CD14-positive monocyte (primary cell): ENCODE measurements at regions not wholly inside any gene's neighbourhood (a gene's known extent, or its start where the extent isn't known, plus 50 kb on each side); places are given as distances from the start of the nearest gene placed in this dataset.

Source experiments
- DNase-seq, 3 donors: peaks; one replicate each; pipeline ENCODE4 v3.0.0-alpha.2; 2011 to 2022
- H2AFZ ChIP-seq: 2 replicates; pipeline ENCODE4 v1.6.0; 2012; ENCODE audit warnings: mild to moderate bottlenecking, low read depth, low read length, inconsistent platforms; ENCODE audit not compliant: insufficient read depth, poor library complexity, severe bottlenecking
- H3K27ac ChIP-seq, 2 donors: 1 replicate in 1 of 2; 2 replicates in 1 of 2; pipeline ENCODE4 v1.5.1; 2012 to 2013; ENCODE audit warnings: low read length in 2 of 2, control low read depth in 1 of 2, inconsistent platforms in 1 of 2, low read depth in 1 of 2, mild to moderate bottlenecking in 1 of 2
- H3K27me3 ChIP-seq, 2 donors: one replicate each; pipeline versions ENCODE4 v1.6.0 to v1.6.1; 2011 to 2013; ENCODE audit warnings: low read length in 2 of 2; ENCODE audit not compliant: control insufficient read depth in 2 of 2, insufficient read depth in 2 of 2
- H3K36me3 ChIP-seq, 2 donors: replicated peaks in 1 of 2; 1 replicate in 1 of 2; 2 replicates in 1 of 2; pipeline versions ENCODE4 v1.5.1 to v1.6.1; 2012 to 2013; ENCODE audit warnings: low read length in 2 of 2, control low read depth in 1 of 2, inconsistent platforms in 1 of 2, mild to moderate bottlenecking in 1 of 2; ENCODE audit not compliant: insufficient read depth in 2 of 2, control insufficient read depth in 1 of 2
- H3K4me1 ChIP-seq, 2 donors: 1 replicate in 1 of 2; 2 replicates in 1 of 2; pipeline versions ENCODE4 v1.5.1 to v1.6.1; 2012 to 2013; ENCODE audit warnings: low read length in 2 of 2, control low read depth in 1 of 2, inconsistent platforms in 1 of 2, mild to moderate bottlenecking in 1 of 2, moderate library complexity in 1 of 2; ENCODE audit not compliant: insufficient read depth in 2 of 2, control insufficient read depth in 1 of 2
- H3K4me2 ChIP-seq: replicated peaks from 2 replicates; pipeline ENCODE3; 2012; ENCODE audit warnings: low read length, moderate library complexity, mild to moderate bottlenecking; ENCODE audit not compliant: poor library complexity, severe bottlenecking; ENCODE audit errors: extremely low read depth
- H3K4me3 ChIP-seq, 3 experiments: fragments of 200-600 bp in 1 of 3; sonication (generic) in 1 of 3; replicated peaks in 1 of 3; 1 replicate in 2 of 3; 2 replicates in 1 of 3; pipeline ENCODE4 v1.5.1; 2011 to 2013; ENCODE audit warnings: low read length in 3 of 3, mild to moderate bottlenecking in 3 of 3, control low read depth in 2 of 3, low read depth in 2 of 3, inconsistent platforms in 1 of 3, moderate library complexity in 1 of 3
- H3K79me2 ChIP-seq: 2 replicates; pipeline ENCODE4 v1.6.0; 2012; ENCODE audit warnings: mild to moderate bottlenecking, control low read depth, inconsistent platforms, low read length, moderate library complexity; ENCODE audit not compliant: insufficient read depth
- H3K9ac ChIP-seq: 2 replicates; pipeline ENCODE4 v1.6.0; 2017; ENCODE audit warnings: low read length, mild to moderate bottlenecking; ENCODE audit not compliant: insufficient read depth, poor library complexity, severe bottlenecking
- H3K9me3 ChIP-seq, 2 donors: replicated peaks in 1 of 2; 1 replicate in 1 of 2; 2 replicates in 1 of 2; pipeline versions ENCODE4 v1.5.1 to v1.6.1; 2012 to 2013; ENCODE audit warnings: low read length in 2 of 2, control low read depth in 1 of 2; ENCODE audit not compliant: control insufficient read depth in 1 of 2, insufficient read depth in 1 of 2
- H4K20me1 ChIP-seq: 2 replicates; pipeline ENCODE4 v1.6.0; 2012; ENCODE audit warnings: mild to moderate bottlenecking, low read length, control low read depth, moderate library complexity; ENCODE audit not compliant: insufficient read depth
- H3K27ac Mint-ChIP-seq, 7 donors: one replicate each; pipeline ENCODE4 v1.8.0; 2020; ENCODE audit warnings: mild to moderate bottlenecking in 7 of 7, mixed read lengths in 7 of 7, moderate library complexity in 6 of 7, inconsistent platforms in 2 of 7
- H3K27me3 Mint-ChIP-seq, 3 donors: one replicate each; pipeline ENCODE4 v1.8.0; 2021 to 2022; ENCODE audit warnings: low read depth in 3 of 3, mild to moderate bottlenecking in 3 of 3, mixed read lengths in 3 of 3, moderate library complexity in 3 of 3, inconsistent platforms in 1 of 3
- H3K36me3 Mint-ChIP-seq, 2 donors: one replicate each; pipeline ENCODE4 v1.8.0; 2020; ENCODE audit warnings: mixed read lengths in 2 of 2, inconsistent platforms in 1 of 2, mild to moderate bottlenecking in 1 of 2
- H3K4me1 Mint-ChIP-seq: one replicate; pipeline ENCODE4 v1.8.0; 2020; ENCODE audit warnings: mild to moderate bottlenecking, mixed read lengths
- H3K4me3 Mint-ChIP-seq, 2 donors: one replicate each; pipeline ENCODE4 v1.8.0; 2020; ENCODE audit warnings: mild to moderate bottlenecking in 2 of 2, mixed read lengths in 2 of 2, moderate library complexity in 1 of 2
- H3K9me3 Mint-ChIP-seq, 7 donors: one replicate each; pipeline ENCODE4 v1.8.0; 2020 to 2022; ENCODE audit warnings: mixed read lengths in 7 of 7, mild to moderate bottlenecking in 6 of 7, moderate library complexity in 6 of 7, inconsistent platforms in 2 of 7
- WGBS: methylation state at CpG from one replicate; pipeline ENCODE4 v1.1.5; 2013; ENCODE audit warnings: missing lambda C conversion rate; ENCODE audit not compliant: insufficient coverage; 5-methylcytosine and 5-hydroxymethylcytosine counted together
- intact Hi-C, 2 donors: fragments of 100-400 bp; cut with micrococcal nuclease; formaldehyde crosslinking; loops; one replicate each; pipeline versions ENCODE4 v1.15.0 to v1.15.1; 2023
- TF ChIP-seq, protein P1 (sequence below): fragments of 200-600 bp; IDR thresholded peaks from one replicate; pipeline ENCODE4 v1.8.0; 2022; ENCODE audit warnings: antibody characterized with exemption, mild to moderate bottlenecking

DNA sequence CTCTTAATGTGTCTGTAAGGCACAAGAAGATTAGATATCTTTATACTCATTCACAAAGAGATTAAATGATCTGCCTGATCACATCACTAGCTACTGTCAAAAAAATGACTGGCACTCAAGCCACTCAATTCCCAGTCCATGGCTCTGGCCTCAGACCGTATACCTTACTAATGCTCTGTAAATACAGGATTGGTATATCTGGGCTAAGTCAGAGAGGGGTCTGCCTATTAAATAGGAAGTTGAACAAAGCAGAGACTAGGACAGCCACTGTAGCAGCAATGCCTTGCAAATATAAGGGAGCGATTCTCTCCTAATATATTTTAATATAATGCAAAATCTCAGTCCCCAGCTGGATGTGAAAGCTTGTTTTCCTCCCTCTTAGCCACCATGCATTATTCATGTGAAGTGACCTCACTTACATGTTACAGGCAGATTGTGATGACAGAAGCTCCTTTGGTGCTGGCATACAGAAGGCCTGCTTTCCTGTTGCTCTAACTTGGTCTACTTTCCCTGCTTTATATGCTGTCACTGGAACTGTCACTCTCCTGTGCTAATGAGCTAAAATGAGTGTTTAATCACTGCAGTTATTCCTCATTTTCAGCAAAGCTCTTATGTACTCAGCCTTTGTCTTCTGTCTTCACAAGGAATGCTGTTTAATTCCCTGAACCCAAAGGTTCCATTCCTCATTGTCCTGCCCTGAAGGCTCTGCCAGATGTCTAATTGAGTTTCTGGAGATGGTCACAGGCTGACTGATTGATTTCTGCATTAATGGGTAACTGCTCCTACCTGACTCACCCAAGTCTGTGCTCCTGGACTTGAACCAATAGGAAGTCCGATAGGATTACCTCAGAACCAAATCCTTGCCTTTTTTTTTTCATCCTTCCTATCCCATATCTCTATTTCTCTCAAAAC is 578.2 kb downstream of the KLHL13 start:
- no peaks in the 10 kb centered on the region for H3K4me1 ChIP-seq
- H3K27me3 Mint-ChIP-seq, result no peaks in the 10 kb centered on the region
- DNase-seq, result no peak
- H3K9me3 Mint-ChIP-seq, result peaks cover 0 to 6% (median 0%) of the 10 kb centered on the region in 7 donors
- no peaks in the 10 kb centered on the region for H3K79me2 ChIP-seq
- no peak overlapping the region for H3K4me2 ChIP-seq
- H2AFZ ChIP-seq, result no peak overlapping the region
- intact Hi-C loops, result no loop called here
- no peaks in the 10 kb centered on the region for H3K9me3 ChIP-seq
- no peaks in the 10 kb centered on the region for H3K27me3 ChIP-seq
- H3K9ac ChIP-seq, result no peak overlapping the region
- no peaks in the 10 kb centered on the region for H3K36me3 ChIP-seq
- no peaks in the 10 kb centered on the region for H4K20me1 ChIP-seq
- TF ChIP-seq, protein P1, sequence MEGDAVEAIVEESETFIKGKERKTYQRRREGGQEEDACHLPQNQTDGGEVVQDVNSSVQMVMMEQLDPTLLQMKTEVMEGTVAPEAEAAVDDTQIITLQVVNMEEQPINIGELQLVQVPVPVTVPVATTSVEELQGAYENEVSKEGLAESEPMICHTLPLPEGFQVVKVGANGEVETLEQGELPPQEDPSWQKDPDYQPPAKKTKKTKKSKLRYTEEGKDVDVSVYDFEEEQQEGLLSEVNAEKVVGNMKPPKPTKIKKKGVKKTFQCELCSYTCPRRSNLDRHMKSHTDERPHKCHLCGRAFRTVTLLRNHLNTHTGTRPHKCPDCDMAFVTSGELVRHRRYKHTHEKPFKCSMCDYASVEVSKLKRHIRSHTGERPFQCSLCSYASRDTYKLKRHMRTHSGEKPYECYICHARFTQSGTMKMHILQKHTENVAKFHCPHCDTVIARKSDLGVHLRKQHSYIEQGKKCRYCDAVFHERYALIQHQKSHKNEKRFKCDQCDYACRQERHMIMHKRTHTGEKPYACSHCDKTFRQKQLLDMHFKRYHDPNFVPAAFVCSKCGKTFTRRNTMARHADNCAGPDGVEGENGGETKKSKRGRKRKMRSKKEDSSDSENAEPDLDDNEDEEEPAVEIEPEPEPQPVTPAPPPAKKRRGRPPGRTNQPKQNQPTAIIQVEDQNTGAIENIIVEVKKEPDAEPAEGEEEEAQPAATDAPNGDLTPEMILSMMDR, result no peak
- no peak overlapping the region for H3K27ac ChIP-seq
- H3K4me1 Mint-ChIP-seq, result no peaks in the 10 kb centered on the region
- WGBS, result no CpG with 5 or more reads among the region's 3 CpGs
- no peak overlapping the region for H3K4me3 Mint-ChIP-seq
- no peak overlapping the region for H3K27ac Mint-ChIP-seq
- no peaks in the 10 kb centered on the region for H3K36me3 Mint-ChIP-seq
- H3K4me3 ChIP-seq, result no peak overlapping the region

DNA sequence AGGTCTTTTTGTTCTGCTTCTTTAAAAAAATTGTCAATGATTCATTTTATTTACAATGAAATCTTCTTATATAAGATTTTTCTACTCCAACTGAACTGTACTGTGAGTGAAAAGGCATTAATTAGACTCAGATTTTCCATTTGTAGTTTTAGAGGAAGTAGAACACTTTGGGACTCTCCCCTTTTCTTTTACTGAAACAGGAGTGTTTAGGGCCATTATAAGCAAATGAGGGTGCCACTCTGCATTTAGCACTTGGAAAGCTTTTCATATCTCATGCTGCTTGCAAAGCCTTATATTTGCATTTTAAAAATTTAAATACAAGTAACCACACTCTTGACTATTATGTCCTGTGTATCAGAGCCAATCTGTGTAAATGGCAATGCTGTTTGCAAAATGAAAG is 584.3 kb downstream of the KLHL13 start:
- TF ChIP-seq, protein P1, result no peak
- Histone ChIP-seq H3K27me3 (no peaks in the 10 kb centered on the region), H3K27ac (no peak overlapping the region), H3K36me3 (no peaks in the 10 kb centered on the region), H3K9me3 (no peaks in the 10 kb centered on the region), H3K9ac (no peak overlapping the region), H2AFZ (no peak overlapping the region), H4K20me1 (no peaks in the 10 kb centered on the region), H3K4me2 (no peak overlapping the region), H3K4me3 (no peak overlapping the region), H3K79me2 (no peaks in the 10 kb centered on the region), H3K4me1 (no peaks in the 10 kb centered on the region)
- no peaks in the 10 kb centered on the region for H3K4me1 Mint-ChIP-seq
- no peak overlapping the region for H3K27ac Mint-ChIP-seq
- peaks cover 0 to 2% (median 0%) of the 10 kb centered on the region in 7 donors for H3K9me3 Mint-ChIP-seq
- intact Hi-C loops, result no loop called here
- no peaks in the 10 kb centered on the region for H3K36me3 Mint-ChIP-seq
- no peak for DNase-seq
- no peaks in the 10 kb centered on the region for H3K27me3 Mint-ChIP-seq
- H3K4me3 Mint-ChIP-seq, result no peak overlapping the region
